H1 (cell line): ENCODE measurements at regions not wholly inside any gene's neighbourhood (a gene's known extent, or its start where the extent isn't known, plus 50 kb on each side); places are given as distances from the start of the nearest gene placed in this dataset.
"Not testable (repeated sequence)": the region's sequence is repeated elsewhere in the genome, so short reads cannot be mapped to it uniquely, and the experiment has no call there.

ENCODE experiments used
- ATF3 ChIP-seq: IDR thresholded peaks from 2 replicates; pipeline ENCODE4 v1.6.1; 2011; ENCODE audit warnings: low read depth, mild to moderate bottlenecking, low read length; ENCODE audit not compliant: insufficient read depth
- CHD2 ChIP-seq: IDR thresholded peaks from 2 replicates; pipeline ENCODE4 v1.6.1; 2012; ENCODE audit warnings: low read length, improper control_type of control experiment
- CTCF ChIP-seq, 3 experiments: IDR thresholded peaks; 1 replicate in 2 of 3; 2 replicates in 1 of 3; pipeline versions ENCODE4 v1.5.1 to v1.6.1; 2011; ENCODE audit warnings: low read length in 3 of 3, mild to moderate bottlenecking in 3 of 3, inconsistent platforms in 2 of 3, low read depth in 1 of 3, moderate library complexity in 1 of 3; ENCODE audit not compliant: insufficient read depth in 1 of 3; ENCODE audit errors: control extremely low read depth in 1 of 3
- EP300 ChIP-seq, 2 experiments: IDR thresholded peaks; 1 replicate in 1 of 2; 2 replicates in 1 of 2; pipeline ENCODE4 v1.6.1; 2011 to 2012; ENCODE audit warnings: low read depth in 2 of 2, low read length in 2 of 2, mild to moderate bottlenecking in 2 of 2, borderline replicate concordance in 1 of 2, inconsistent platforms in 1 of 2, moderate library complexity in 1 of 2
- EZH2 ChIP-seq: fragments of 200-600 bp; sonication (generic); IDR thresholded peaks from 2 replicates; pipeline ENCODE4 v1.7.1; 2012; ENCODE audit warnings: low read depth, mild to moderate bottlenecking, moderate library complexity, low read length, inconsistent platforms; ENCODE audit not compliant: severe bottlenecking
- FOSL1 ChIP-seq: IDR thresholded peaks from 2 replicates; pipeline ENCODE4 v1.6.1; 2011; ENCODE audit warnings: mild to moderate bottlenecking, low read depth, low read length, moderate library complexity; ENCODE audit not compliant: insufficient read depth
- HDAC2 ChIP-seq, 2 experiments: fragments of 300-600 bp in 1 of 2; sonication (generic) in 1 of 2; IDR thresholded peaks; 2 replicates each; pipeline ENCODE4 v1.6.1; 2011 to 2012; ENCODE audit warnings: low read depth in 2 of 2, low read length in 2 of 2, mild to moderate bottlenecking in 2 of 2, moderate library complexity in 2 of 2, borderline replicate concordance in 1 of 2, inconsistent platforms in 1 of 2
- MAFK ChIP-seq: IDR thresholded peaks from 2 replicates; pipeline ENCODE4 v1.6.1; 2012; ENCODE audit warnings: low read depth, mild to moderate bottlenecking, improper control_type of control experiment, low read length
- MAX ChIP-seq: IDR thresholded peaks from 2 replicates; pipeline ENCODE4 v1.6.1; 2012; ENCODE audit warnings: inconsistent platforms
- POLR2A ChIP-seq, 2 experiments: IDR thresholded peaks; 1 replicate in 1 of 2; 2 replicates in 1 of 2; pipeline ENCODE4 v1.6.1; 2011; ENCODE audit warnings: low read depth in 2 of 2, low read length in 2 of 2, mild to moderate bottlenecking in 2 of 2; ENCODE audit errors: control extremely low read depth in 1 of 2
- POLR2AphosphoS5 ChIP-seq: IDR thresholded peaks from 2 replicates; pipeline ENCODE4 v1.6.1; 2011; ENCODE audit warnings: low read depth, low read length
- SIRT6 ChIP-seq: IDR thresholded peaks from one replicate; pipeline ENCODE4 v1.7.1; 2012; ENCODE audit warnings: low read length, inconsistent platforms
- TCF12 ChIP-seq: IDR thresholded peaks from 2 replicates; pipeline ENCODE4 v1.6.1; 2011; ENCODE audit warnings: low read depth, mild to moderate bottlenecking, low read length
- YY1 ChIP-seq: IDR thresholded peaks from 2 replicates; pipeline ENCODE4 v1.6.1; 2011; ENCODE audit warnings: low read depth, mild to moderate bottlenecking, low read length

GRCh38 chr9:40951876-40952494 is 176.5 kb downstream of the FOXD4L6 start:
- not testable (repeated sequence) for TF ChIP-seq EZH2; POLR2AphosphoS5; POLR2A (IDR thresholded peaks at IDR 0.05; ENCODE audit: control extremely low read depth in 1 of 2, low read depth in 2 of 2, low read length in 2 of 2); TCF12; ATF3; MAFK; CHD2; MAX; FOSL1; SIRT6; HDAC2 (IDR thresholded peaks at IDR 0.05; ENCODE audit: borderline replicate concordance in 1 of 2, low read depth in 2 of 2, low read length in 2 of 2); EP300 (IDR thresholded peaks at IDR 0.05; ENCODE audit: borderline replicate concordance in 1 of 2, low read depth in 2 of 2, low read length in 2 of 2); YY1
- peak in 2 of 3 experiments; percentile 14 to 23; a peak in 2 of 4 replicates for TF ChIP-seq CTCF (IDR thresholded peaks at IDR 0.05; ENCODE audit: control extremely low read depth in 1 of 3, insufficient read depth in 1 of 3, low read depth in 1 of 3, low read length in 3 of 3)
